ENCODE measurements at regions not wholly inside any gene's neighbourhood (a gene's known extent, or its start where the extent isn't known, plus 50 kb on each side); places are given as distances from the start of the nearest gene placed in this dataset.
"Not testable (repeated sequence)": the region's sequence is repeated elsewhere in the genome, so short reads cannot be mapped to it uniquely, and the experiment has no call there.

- DNase-seq (ENCODE audit: low read depth) = no peak
These were observed 53.8 kb downstream of the COX7C start for GRCh38 chr5:86671536-86671935.

GRCh38 chr5:86674069-86674468, 56.3 kb downstream of the COX7C start:
- no peak for DNase-seq (ENCODE audit: low read depth)

GRCh38 chr5:86675311-86675710, 57.6 kb downstream of the COX7C start:
- no peak for DNase-seq (ENCODE audit: low read depth)

DNA sequence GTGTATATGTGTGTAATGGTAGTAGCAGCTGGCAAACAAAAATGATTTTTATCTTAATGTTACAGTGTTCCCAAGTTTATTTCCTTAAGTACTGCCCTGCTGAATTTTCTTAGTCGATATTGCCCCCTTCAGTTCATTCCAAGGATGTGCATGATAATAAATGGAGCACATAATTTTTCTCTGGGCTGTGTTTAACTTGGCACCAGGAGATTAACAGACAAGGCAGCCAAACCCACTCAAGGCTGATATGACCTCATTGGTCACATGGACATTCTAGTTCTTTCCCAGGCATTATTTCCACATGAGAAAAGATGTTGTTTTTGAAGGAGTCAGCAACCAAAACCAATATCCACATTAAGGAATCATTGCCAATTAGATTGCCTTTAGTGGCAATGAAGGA, 61.8 kb downstream of the COX7C start:
- no peak for DNase-seq (ENCODE audit: low read depth)

- DNase-seq (ENCODE audit: low read depth) = no peak
These were observed 62.2 kb downstream of the COX7C start for GRCh38 chr5:86679949-86680348.

DNA sequence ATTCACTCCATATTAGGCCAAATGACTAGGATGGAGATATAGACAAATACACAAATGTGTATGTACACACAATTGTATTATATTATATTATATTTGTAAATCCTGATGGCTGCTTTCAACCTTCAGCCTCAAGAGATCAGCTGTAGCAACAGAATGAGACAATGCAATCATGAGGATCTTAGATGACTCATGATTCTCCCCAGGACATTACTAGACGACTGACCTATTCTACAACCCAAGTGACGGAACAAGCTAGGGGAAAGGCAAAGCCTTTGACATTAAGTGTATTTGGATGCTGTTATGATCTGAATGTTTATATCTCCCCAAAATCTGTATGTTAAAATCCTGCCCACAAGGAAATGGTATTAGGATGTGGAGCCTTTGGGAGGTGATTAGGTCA, 66.5 kb downstream of the COX7C start:
- DNase-seq (ENCODE audit: low read depth) = no peak

GRCh38 chr5:86686046-86686445, 68.3 kb downstream of the COX7C start:
- no peak for DNase-seq (ENCODE audit: low read depth)

- DNase-seq (ENCODE audit: low read depth) = no peak
These were observed 70.7 kb downstream of the COX7C start for GRCh38 chr5:86688406-86688805.

- no peak for DNase-seq (ENCODE audit: low read depth)
These were observed 71.5 kb downstream of the COX7C start for GRCh38 chr5:86689103-86689729.

DNA sequence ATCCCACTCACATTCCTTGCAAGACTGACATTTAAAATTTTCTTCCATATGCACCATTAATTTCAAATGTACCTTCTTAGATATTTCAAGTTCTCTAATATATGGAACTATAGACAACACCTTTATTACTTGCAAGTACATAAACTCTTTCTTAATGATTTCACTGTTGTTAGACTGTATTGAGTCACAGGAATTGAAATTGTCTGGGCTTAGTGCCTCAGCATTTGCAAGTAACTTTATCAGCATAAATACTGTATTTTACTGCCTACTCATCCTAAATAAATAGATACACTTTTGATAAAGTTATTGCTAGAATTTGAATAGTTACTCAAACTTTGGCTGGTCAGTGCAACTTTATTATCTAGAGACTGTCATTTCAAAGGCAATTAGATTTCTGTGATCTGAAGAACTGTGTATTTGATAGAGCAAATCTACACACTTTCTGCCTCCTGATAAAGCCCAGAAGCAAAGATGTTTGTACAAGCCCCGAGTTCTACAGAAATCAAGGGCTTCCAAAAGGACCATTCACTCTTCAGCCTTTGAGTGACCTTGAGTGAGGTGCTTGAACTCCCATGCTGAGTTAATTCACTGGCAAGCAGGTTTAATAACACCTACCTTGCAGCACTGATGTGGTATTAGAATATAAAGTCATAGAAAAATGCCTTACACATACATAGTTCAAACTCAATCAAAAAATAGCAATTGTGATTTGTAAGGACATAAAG, 91.6 kb downstream of the COX7C start:
- DNase-seq (ENCODE audit: low read depth) = no peak

DNA sequence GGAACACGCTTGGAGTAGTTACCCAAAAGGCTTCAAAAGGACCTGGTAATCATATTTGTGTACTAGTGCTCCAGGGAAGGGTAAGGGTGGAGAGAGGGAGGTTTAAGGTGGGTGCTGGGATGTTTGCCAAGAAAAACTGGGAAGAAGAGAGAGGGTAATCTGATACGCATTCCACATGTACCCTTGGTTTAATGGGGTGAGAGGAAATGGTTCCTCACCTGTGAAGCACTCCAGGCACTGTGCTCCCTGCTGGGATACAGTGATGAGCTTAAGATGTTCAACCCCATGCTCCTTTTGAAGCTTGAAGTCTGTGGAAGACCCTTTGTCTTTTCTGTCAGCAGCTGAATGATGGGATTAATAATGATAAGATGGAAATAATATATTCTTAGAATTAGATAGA, 98.4 kb downstream of the COX7C start:
- no peak for DNase-seq (ENCODE audit: low read depth)

- DNase-seq (ENCODE audit: low read depth) = not testable (repeated sequence)
These were observed 113.8 kb downstream of the COX7C start for GRCh38 chr5:86731319-86732117.

- no peak for DNase-seq (ENCODE audit: low read depth)
These were observed 117.6 kb downstream of the COX7C start for GRCh38 chr5:86735370-86735769.

GRCh38 chr5:86737579-86737978, 119.8 kb downstream of the COX7C start:
- no peak for DNase-seq (ENCODE audit: low read depth)

DNA sequence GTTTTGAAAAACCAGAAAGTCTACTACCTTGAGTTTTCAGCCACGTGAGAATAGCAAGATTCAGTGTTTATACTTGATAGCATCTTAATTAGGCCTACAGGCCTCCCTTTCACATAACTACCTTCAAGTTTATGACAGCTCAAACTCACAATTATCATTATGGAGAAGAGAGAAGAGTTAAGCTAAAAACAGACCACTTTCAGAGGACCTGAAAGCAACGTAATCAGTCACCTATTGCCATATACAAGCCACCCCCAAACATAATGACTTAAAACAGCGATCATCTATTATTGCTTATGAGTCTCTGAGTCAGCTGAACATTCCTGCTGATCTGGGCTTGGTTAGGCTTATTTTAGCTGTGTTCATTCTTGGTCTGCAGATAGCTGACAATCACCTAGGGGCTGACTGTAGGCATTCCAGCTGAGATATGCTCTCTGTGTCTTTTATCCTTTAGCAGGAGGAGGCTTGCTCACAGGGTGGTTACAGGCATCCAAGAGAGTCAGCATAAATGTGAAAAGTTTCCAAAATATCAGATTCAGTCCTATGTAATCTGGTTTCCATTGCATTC, 130.9 kb downstream of the COX7C start:
- DNase-seq (ENCODE audit: low read depth) = no peak

GRCh38 chr5:86749841-86750240, 132.1 kb downstream of the COX7C start:
- no peak for DNase-seq (ENCODE audit: low read depth)

- no peak for DNase-seq (ENCODE audit: low read depth)
These were observed 139.1 kb downstream of the COX7C start for GRCh38 chr5:86756839-86757238.

- DNase-seq (ENCODE audit: low read depth) = no peak
These were observed 140.1 kb downstream of the COX7C start for GRCh38 chr5:86757824-86758223.

- no peak for DNase-seq (ENCODE audit: low read depth)
These were observed 142.9 kb downstream of the COX7C start for GRCh38 chr5:86760661-86761060.

DNA sequence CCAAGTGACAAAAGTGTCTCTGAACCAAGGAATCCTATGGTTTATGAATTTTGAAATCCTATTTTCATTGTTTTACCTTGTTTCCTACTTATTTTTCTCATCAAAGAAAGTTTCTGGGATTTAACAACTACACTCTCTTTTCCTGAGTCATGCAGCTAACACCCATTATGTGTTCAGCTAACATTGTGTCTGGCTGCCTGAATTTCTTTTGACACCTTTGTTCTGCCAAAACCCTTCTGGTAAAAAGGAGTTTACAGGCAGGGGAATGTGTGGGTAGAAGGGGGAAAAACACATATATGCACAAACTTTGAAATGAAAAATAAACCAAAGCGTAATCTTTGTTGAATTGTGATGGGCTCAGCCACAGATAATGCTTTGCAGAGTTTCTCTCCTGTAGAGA, 146.2 kb downstream of the COX7C start:
- no peak for DNase-seq (ENCODE audit: low read depth)

DNA sequence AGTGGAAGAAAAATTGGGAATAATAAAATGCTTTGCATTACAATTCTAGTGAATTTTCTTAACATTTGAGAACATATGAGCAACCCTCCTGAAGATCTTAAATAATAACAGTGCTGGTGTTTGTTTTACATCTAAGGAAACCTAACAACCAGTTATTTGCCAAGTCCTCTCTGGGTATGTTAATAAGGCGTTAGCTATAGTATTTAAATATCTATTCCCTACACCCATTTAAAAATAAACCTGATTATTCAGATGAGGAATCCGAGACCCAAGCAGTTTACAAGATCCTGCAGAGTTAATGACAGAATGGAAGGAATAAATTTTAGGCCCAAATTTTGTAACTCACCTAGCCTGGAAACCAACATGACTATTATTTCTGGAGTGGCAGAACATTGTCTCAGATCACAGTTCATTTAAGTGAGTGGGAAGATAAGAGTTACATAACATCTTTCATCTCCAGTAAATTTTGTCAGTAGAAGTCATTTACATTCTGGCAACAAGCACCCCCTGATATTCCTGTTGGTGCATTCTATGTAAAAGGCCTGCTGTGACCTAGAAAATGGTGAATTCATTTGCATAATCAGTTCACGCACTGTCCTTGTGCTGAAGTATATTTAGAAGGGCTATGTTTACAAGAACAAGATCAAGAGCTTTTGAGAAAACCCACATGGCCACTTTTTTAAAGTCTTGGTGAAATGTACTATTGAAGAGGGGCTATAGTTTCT, 148.2 kb downstream of the COX7C start:
- DNase-seq (ENCODE audit: low read depth) = no peak

- DNase-seq (ENCODE audit: low read depth) = no peak
These were observed 151.0 kb downstream of the COX7C start for GRCh38 chr5:86768699-86769202.
